Coronary artery (tissue), 2 donors: ENCODE measurements at regions not wholly inside any gene's neighbourhood (a gene's known extent, or its start where the extent isn't known, plus 50 kb on each side); places are given as distances from the start of the nearest gene placed in this dataset.

Experiments
- DNase-seq: peaks from one replicate; pipeline ENCODE4 v3.0.0-alpha.2; 2017; ENCODE audit warnings: low spot score
- H3K27ac ChIP-seq, 2 donors: fragments of 200-600 bp; sonication (generic); one replicate each; pipeline ENCODE4 v1.5.1; 2016 to 2019
- H3K4me3 ChIP-seq: fragments of 200-600 bp; sonication (generic); 2 replicates; pipeline ENCODE4 v1.5.1; 2016; ENCODE audit warnings: mild to moderate bottlenecking, moderate library complexity
- TF ChIP-seq, protein P1 (sequence below): fragments of 200-600 bp; sonication (generic); IDR thresholded peaks from one replicate; pipeline ENCODE4 v1.5.1; 2019; ENCODE audit warnings: antibody characterized with exemption

DNA sequence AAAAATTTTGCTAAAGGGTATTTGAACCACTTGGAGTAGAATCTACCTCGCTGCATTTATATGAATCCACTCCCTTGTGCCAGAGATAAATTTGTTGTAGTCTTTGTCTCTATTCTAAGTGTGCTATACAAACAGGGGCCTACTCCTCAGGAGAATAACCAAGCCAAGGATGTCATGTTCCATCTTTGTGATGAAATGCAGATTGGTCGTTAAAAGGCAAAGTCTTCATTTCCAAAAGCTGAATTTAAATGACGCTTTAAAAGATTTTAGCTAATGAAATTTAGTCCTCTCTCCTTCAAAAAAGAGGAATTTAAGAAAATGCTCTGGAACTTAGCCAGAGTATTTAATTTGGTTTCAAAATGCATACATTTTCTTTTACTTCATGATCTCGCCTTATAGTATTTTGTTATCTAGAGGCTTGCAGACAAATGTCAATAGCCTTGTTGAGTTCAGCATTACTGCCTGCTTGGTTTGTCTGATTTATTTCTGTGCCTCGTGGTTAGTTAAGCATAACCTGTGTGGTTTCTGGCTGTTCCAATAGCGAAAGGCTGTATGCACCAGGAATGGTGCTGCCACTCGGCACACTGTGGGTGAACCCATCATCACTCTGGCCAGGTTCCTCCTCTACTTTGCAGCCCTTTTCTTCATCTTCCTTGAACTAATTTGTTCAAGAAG lies 417.6 kb downstream of the ZNF521 start:
- no peak for DNase-seq
- no peak overlapping the region for H3K4me3 ChIP-seq
- H3K27ac ChIP-seq, result no peak overlapping the region
- TF ChIP-seq, protein P1, sequence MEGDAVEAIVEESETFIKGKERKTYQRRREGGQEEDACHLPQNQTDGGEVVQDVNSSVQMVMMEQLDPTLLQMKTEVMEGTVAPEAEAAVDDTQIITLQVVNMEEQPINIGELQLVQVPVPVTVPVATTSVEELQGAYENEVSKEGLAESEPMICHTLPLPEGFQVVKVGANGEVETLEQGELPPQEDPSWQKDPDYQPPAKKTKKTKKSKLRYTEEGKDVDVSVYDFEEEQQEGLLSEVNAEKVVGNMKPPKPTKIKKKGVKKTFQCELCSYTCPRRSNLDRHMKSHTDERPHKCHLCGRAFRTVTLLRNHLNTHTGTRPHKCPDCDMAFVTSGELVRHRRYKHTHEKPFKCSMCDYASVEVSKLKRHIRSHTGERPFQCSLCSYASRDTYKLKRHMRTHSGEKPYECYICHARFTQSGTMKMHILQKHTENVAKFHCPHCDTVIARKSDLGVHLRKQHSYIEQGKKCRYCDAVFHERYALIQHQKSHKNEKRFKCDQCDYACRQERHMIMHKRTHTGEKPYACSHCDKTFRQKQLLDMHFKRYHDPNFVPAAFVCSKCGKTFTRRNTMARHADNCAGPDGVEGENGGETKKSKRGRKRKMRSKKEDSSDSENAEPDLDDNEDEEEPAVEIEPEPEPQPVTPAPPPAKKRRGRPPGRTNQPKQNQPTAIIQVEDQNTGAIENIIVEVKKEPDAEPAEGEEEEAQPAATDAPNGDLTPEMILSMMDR, result no peak

GRCh38 chr18:24935008-24935407 lies 417.0 kb downstream of the ZNF521 start:
- no peak overlapping the region for H3K4me3 ChIP-seq
- DNase-seq, result no peak
- TF ChIP-seq, protein P1, result no peak
- no peak overlapping the region for H3K27ac ChIP-seq

DNA sequence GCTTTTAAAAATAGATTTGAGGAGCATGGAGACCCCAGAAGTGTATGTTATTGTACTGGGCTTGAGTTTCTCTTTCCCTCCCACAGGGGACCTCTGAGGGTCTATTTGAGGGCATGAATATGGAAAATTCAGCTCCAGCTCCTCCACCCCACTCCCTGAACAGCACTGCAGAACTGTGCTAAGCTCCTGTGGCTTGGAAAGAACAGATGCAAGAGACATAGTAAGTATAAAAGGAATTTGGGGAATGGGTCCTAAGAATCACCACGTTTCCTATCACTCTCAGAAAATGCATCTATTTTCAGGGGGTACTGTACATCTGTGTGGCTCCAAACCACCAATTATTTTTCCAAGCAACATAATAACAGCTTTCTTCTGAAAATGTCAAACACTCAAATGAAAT lies 416.1 kb downstream of the ZNF521 start:
- Histone ChIP-seq H3K4me3 (no peak overlapping the region), H3K27ac (no peak overlapping the region)
- no peak for DNase-seq
- TF ChIP-seq, protein P1, result no peak

- H3K4me3 ChIP-seq, result no peak overlapping the region
- TF ChIP-seq, protein P1, result no peak
- DNase-seq, result no peak
- H3K27ac ChIP-seq, result no peak overlapping the region
These were observed 415.3 kb downstream of the ZNF521 start for GRCh38 chr18:24936691-24937090.

DNA sequence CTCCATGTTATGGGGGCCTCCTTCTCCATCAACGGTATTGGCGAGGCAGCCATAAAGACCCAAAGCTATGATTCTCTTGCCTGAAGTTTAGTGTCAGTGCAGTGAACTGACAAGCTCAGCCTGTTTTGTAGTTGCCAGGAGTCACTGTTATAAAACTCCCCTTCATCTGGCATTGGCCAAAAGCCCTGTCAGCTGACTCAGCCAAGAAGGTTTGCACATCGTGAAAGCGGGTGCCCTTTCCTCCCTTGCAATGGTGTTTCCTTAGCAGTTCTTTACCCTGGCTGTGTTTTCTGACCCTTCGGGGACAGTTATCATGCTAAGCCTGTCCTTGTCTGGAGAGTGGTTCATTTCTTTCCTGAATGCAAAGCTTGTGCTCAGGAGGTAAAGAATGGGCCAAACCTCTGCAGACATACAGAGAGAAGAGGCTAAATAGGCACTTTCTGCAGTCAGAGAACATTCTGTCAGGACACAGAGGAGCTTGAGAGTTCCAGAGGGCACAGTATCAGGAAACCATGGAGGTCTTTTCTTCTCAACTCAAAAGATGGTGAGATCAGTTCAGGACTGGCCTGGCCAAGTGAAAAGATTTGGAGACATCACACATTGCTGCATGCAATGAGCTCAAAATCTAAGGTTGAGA lies 414.2 kb downstream of the ZNF521 start:
- TF ChIP-seq, protein P1, result no peak
- no peak overlapping the region for H3K4me3 ChIP-seq
- no peak overlapping the region for H3K27ac ChIP-seq
- no peak for DNase-seq

- DNase-seq, result no peak
- no peak overlapping the region for H3K4me3 ChIP-seq
- no peak overlapping the region for H3K27ac ChIP-seq
- TF ChIP-seq, protein P1, result no peak
These were observed 411.6 kb downstream of the ZNF521 start for GRCh38 chr18:24940416-24940815.
